Tibial nerve (tissue), 3 donors: ENCODE measurements at regions not wholly inside any gene's neighbourhood (a gene's known extent, or its start where the extent isn't known, plus 50 kb on each side); places are given as distances from the start of the nearest gene placed in this dataset.

Experiments used
- POLR2A ChIP-seq, 2 donors: fragments of 450-650 bp; IDR thresholded peaks; one replicate each; pipeline ENCODE4 v1.6.1; 2017; ENCODE audit warnings: antibody characterized with exemption in 2 of 2, mild to moderate bottlenecking in 2 of 2, moderate library complexity in 2 of 2
- TF ChIP-seq, protein P1 (sequence below), 5 experiments: fragments of 200-600 bp in 3 of 5; fragments of 450-650 bp in 2 of 5; sonication (generic) in 3 of 5; IDR thresholded peaks; one replicate each; pipeline ENCODE4 v1.5.1; 2016 to 2019; ENCODE audit warnings: antibody characterized with exemption in 5 of 5, mild to moderate bottlenecking in 3 of 5, moderate library complexity in 2 of 5

DNA sequence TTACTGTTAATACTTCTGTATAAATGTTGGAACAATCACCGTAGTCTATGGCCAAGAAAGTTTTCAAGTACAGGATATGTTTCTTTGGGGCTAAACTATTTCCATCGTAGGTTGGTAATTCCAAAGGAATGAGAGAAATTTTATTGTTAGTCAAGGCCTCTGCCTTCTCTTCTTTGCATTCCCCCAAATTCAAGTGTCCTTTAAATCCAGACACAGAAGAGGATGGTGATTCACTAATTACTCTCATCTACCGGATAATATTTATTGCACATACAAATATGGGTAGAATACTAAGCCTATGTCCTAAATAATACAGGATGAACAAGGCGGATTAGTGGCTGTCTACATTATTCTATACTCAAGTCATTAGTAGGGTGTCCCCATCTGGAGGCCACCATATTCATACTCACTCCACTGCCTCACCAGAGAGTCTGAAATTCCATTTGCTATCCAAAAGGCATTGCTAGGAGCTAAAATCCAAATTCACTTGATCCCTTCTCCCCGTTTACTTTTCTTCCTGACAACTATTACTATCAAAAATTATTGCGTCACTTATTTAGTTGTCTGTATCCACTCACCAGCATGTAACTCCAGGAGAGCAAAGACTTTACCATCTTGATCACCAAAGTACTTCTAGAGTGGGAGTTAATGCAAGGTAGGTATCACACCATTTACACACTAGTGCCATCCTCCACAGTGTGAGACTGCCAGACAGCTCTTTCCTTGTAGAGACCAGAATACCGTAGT lies 82.4 kb upstream of the SGCG start:
- TF ChIP-seq, protein P1, sequence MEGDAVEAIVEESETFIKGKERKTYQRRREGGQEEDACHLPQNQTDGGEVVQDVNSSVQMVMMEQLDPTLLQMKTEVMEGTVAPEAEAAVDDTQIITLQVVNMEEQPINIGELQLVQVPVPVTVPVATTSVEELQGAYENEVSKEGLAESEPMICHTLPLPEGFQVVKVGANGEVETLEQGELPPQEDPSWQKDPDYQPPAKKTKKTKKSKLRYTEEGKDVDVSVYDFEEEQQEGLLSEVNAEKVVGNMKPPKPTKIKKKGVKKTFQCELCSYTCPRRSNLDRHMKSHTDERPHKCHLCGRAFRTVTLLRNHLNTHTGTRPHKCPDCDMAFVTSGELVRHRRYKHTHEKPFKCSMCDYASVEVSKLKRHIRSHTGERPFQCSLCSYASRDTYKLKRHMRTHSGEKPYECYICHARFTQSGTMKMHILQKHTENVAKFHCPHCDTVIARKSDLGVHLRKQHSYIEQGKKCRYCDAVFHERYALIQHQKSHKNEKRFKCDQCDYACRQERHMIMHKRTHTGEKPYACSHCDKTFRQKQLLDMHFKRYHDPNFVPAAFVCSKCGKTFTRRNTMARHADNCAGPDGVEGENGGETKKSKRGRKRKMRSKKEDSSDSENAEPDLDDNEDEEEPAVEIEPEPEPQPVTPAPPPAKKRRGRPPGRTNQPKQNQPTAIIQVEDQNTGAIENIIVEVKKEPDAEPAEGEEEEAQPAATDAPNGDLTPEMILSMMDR (IDR thresholded peaks at IDR 0.05) = no peak
- no peak for TF ChIP-seq POLR2A (IDR thresholded peaks at IDR 0.05)
